ENCODE measurements at regions not wholly inside any gene's neighbourhood (a gene's known extent, or its start where the extent isn't known, plus 50 kb on each side); places are given as distances from the start of the nearest gene placed in this dataset.

DNA sequence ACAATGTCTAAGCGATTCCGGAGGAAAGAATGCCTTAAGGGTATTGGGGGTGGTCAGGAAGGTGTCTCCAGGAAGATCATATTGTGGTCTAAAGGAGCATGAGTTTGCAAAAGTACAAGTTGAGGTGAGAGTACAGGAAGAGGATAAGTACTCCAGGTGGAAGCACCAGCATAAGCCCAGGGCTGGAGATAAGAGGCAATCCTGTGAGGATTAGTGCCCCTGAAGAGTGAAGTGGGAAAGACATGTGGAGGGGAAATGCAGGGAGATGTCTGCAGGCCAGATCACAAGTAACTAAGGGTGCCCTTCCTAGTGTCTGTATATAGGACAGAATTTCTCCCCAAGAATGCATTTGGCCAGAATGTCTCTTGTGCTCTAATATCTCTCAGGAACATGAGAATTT, 188.3 kb upstream of the DPT start:
- TF ChIP-seq, protein P1, sequence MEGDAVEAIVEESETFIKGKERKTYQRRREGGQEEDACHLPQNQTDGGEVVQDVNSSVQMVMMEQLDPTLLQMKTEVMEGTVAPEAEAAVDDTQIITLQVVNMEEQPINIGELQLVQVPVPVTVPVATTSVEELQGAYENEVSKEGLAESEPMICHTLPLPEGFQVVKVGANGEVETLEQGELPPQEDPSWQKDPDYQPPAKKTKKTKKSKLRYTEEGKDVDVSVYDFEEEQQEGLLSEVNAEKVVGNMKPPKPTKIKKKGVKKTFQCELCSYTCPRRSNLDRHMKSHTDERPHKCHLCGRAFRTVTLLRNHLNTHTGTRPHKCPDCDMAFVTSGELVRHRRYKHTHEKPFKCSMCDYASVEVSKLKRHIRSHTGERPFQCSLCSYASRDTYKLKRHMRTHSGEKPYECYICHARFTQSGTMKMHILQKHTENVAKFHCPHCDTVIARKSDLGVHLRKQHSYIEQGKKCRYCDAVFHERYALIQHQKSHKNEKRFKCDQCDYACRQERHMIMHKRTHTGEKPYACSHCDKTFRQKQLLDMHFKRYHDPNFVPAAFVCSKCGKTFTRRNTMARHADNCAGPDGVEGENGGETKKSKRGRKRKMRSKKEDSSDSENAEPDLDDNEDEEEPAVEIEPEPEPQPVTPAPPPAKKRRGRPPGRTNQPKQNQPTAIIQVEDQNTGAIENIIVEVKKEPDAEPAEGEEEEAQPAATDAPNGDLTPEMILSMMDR (IDR thresholded peaks at IDR 0.05 in 8 of 11, conservative IDR thresholded peaks at IDR 0.05 in 3 of 11) = no peak
- TF ChIP-seq POLR2AphosphoS5 (IDR thresholded peaks at IDR 0.05) = no peak
- TF ChIP-seq POLR2A (IDR thresholded peaks at IDR 0.05) = no peak
